Adrenal gland (tissue), 9 donors: ENCODE measurements at regions not wholly inside any gene's neighbourhood (a gene's known extent, or its start where the extent isn't known, plus 50 kb on each side); places are given as distances from the start of the nearest gene placed in this dataset.
"Not testable (repeated sequence)": the region's sequence is repeated elsewhere in the genome, so short reads cannot be mapped to it uniquely, and the experiment has no call there.

Experiments
- DNase-seq, 7 donors: peaks; one replicate each; pipeline ENCODE4 v3.0.0-alpha.2; 2019 to 2020
- H3K27ac ChIP-seq, 5 donors: fragments of 200-600 bp; sonication (generic) in 4 of 5; 1 replicate in 3 of 5; 2 replicates in 2 of 5; pipeline versions ENCODE4 v1.5.1 to v1.8.0; 2016 to 2020; ENCODE audit warnings: mild to moderate bottlenecking in 1 of 5
- H3K27me3 ChIP-seq: fragments of 200-600 bp; 2 replicates; pipeline ENCODE4 v1.8.0; 2021
- H3K36me3 ChIP-seq, 2 donors: fragments of 200-600 bp; replicated peaks in 1 of 2; 1 replicate in 1 of 2; 2 replicates in 1 of 2; pipeline versions ENCODE4 v1.5.1 to v1.8.0; 2018 to 2022
- H3K4me1 ChIP-seq, 2 donors: fragments of 200-600 bp; replicated peaks in 1 of 2; 1 replicate in 1 of 2; 2 replicates in 1 of 2; pipeline versions ENCODE4 v1.5.1 to v1.8.0; 2018 to 2021
- H3K4me3 ChIP-seq, 4 donors: fragments of 200-600 bp; sonication (generic) in 3 of 4; one replicate each; pipeline ENCODE4 v1.5.1; 2016 to 2018
- H3K9me3 ChIP-seq, 3 donors: fragments of 200-600 bp; sonication (generic) in 1 of 3; replicated peaks in 1 of 3; 1 replicate in 2 of 3; 2 replicates in 1 of 3; pipeline versions ENCODE4 v1.5.1 to v1.8.0; 2016 to 2021
- CTCF ChIP-seq, 6 experiments: fragments of 450-650 bp in 4 of 6; fragments of 200-600 bp in 2 of 6; sonication (generic) in 1 of 6; IDR thresholded peaks; 1 replicate in 5 of 6; 2 replicates in 1 of 6; pipeline versions ENCODE4 v1.5.1 to v1.8.0; 2016 to 2021; ENCODE audit warnings: antibody characterized with exemption in 6 of 6, mild to moderate bottlenecking in 2 of 6, moderate library complexity in 1 of 6
- POLR2A ChIP-seq, 2 donors: fragments of 450-650 bp; IDR thresholded peaks; one replicate each; pipeline ENCODE4 v1.6.1; 2017; ENCODE audit warnings: antibody characterized with exemption in 2 of 2, mild to moderate bottlenecking in 2 of 2, moderate library complexity in 1 of 2
- WGBS, 4 donors: extraction: QIAGEN DNeasy Blood & Tissue Kit in 2 of 4; methylation state at CpG; one replicate each; pipeline versions ENCODE4 v1.1.5 to v1.1.7; 2013 to 2017; 5-methylcytosine and 5-hydroxymethylcytosine counted together
- intact Hi-C, 2 donors: fragments of 100-400 bp; cut with DNase I; formaldehyde crosslinking; loops; one replicate each; pipeline versions ENCODE4 v1.14.1 to v1.15.0; 2022 to 2023
- donor health status: healthy with polysubstance abuse.
- donor health status: Bipolar disorder and iron deficiency.
- donor health status: DM: yes; HTN: yes; CAD: no.
- donor health status: DM: no; HTN: no; CAD: no.
- donor health status: DM: no; HTN: no; CAD: no.

DNA sequence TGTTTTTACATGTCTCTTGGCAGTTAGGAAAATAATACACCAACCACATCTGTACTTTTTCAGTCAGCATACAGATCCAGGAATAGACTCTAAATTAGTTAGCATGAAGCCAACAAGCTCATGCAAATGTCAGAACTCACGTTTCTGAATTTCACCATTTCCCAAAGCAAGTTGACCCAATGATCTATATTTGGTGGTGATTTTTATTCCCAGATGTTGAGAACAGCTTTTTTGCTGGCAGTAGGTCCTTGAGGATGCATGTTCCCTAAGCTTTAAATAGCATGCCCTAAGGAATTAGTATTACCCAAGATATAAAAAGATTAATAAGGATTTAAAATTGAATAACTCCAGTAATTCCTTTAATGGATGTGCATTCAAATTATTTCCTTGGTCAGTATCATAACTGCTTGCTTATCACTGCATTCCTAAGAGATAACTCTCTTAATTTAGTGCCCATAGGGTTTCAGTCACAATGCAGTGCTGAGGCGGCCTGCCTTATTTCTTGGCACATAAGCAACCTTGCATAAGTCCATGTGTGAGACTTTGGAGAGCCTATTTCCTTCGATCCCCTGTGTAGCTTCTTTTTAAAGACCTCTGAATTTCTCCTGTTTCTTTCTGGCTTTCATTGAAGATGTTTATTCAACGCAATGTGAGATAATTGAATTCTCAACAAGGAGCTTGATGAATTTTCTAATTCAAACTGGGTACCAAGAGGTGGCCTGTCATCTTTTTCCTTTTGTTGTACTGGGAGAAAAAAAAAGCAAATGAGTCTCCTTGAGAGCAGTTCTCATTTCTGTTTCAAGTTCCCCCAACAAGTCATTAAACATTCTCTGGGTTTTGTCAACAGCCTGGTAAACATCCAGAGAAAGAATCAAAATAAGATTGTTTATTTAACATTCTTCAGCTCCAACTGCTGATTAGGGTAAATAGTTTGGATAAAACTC, 135.3 kb upstream of the MEOX2 start:
- Histone ChIP-seq H3K27me3 (no peaks in the 10 kb centered on the region), H3K27ac (no peak overlapping the region), H3K4me1 (no peaks in the 10 kb centered on the region), H3K9me3 (peaks cover 0 to 3% (median 0%) of the 10 kb centered on the region in 3 donors), H3K36me3 (no peaks in the 10 kb centered on the region), H3K4me3 (no peak overlapping the region)
- no peak for DNase-seq
- intact Hi-C loops: no loop called here
- WGBS, 4 donors: 59 to 67% (median 66%) methylated on average over 4 of the region's 4 CpGs
- TF ChIP-seq POLR2A (IDR thresholded peaks at IDR 0.05) (no peak), CTCF (IDR thresholded peaks at IDR 0.05) (no peak)

DNA sequence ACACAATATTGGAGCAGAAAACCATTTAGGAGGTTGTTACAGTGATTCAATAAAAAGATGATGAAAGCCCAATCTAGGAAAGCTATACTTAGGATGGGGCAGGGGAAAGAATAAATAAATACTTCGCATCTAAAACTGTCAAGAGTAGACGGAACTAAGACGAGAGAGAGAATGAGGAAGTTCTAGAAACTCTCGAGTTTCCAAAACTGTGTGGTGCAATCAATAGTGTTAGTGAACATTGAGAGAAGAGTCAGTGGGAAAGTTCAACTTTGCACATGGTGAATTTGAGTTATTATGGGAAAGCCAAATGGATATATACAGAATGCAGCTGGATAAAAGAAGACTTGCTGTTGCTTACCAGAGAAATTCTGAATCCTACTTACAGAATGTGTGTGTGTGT, 133.8 kb upstream of the MEOX2 start:
- Histone ChIP-seq H3K4me1 (no peaks in the 10 kb centered on the region), H3K9me3 (peaks cover 0 to 3% (median 0%) of the 10 kb centered on the region in 3 donors), H3K36me3 (no peaks in the 10 kb centered on the region), H3K4me3 (no peak overlapping the region), H3K27ac (no peak overlapping the region), H3K27me3 (no peaks in the 10 kb centered on the region)
- intact Hi-C loops: no loop called here
- DNase-seq: no peak
- TF ChIP-seq POLR2A (IDR thresholded peaks at IDR 0.05) (no peak), CTCF (IDR thresholded peaks at IDR 0.05) (no peak)
- 58 to 66% (median 61%) methylated on average over 4 of the region's 4 CpGs for WGBS, 4 donors

DNA sequence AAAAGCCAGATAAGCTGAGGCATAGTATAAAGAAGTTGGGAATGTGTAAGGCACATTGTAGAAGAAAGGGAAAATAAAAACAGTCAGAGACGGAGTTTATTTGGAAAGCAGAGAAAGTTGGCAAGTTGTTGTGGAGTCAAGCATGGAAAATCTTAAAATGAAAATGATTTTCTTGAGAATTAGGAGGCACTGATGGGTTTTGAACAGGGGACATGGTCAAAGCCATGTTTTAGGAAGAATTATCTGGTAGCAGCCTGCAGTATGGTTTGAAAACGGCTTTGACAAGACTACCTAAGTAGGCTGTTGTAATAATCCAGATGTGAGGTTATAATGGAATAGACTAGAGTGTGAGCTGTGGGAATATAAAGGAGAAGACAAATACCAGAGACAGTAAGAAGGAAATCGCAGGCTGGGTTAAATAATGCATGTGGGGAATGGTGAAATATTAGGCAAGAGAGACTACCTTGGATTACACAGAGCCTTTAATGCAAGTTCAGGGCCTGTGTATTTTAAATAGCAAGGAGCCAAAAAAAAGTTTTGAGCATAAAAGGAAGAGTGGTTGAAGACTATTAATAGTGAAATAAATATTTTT, 130.4 kb upstream of the MEOX2 start:
- Histone ChIP-seq H3K4me1 (no peaks in the 10 kb centered on the region), H3K36me3 (no peaks in the 10 kb centered on the region), H3K27me3 (no peaks in the 10 kb centered on the region), H3K4me3 (no peak overlapping the region), H3K27ac (no peak overlapping the region), H3K9me3 (no peaks in the 10 kb centered on the region)
- intact Hi-C loops: no loop called here
- no peak for DNase-seq
- TF ChIP-seq POLR2A (IDR thresholded peaks at IDR 0.05): no peak
- TF ChIP-seq CTCF (IDR thresholded peaks at IDR 0.05): no peak
- WGBS, 4 donors: 61 to 69% (median 65%) methylated on average over 3 of the region's 3 CpGs

- no peak overlapping the region for H3K4me3 ChIP-seq
- no peaks in the 10 kb centered on the region for H3K9me3 ChIP-seq
- no peak overlapping the region for H3K27ac ChIP-seq
- no peaks in the 10 kb centered on the region for H3K27me3 ChIP-seq
- DNase-seq: no peak
- intact Hi-C loops: no loop called here
- TF ChIP-seq CTCF (IDR thresholded peaks at IDR 0.05): no peak
- no peak for TF ChIP-seq POLR2A (IDR thresholded peaks at IDR 0.05)
- H3K4me1 ChIP-seq: no peaks in the 10 kb centered on the region
- WGBS, 4 donors: 95 to 97% (median 97%) methylated on average over 1 of the region's 1 CpG
- no peaks in the 10 kb centered on the region for H3K36me3 ChIP-seq
Measured at GRCh38 chr7:15813448-15813847, 127.0 kb upstream of the MEOX2 start.

GRCh38 chr7:15810383-15810782, 123.9 kb upstream of the MEOX2 start:
- H3K27me3 ChIP-seq, H3K4me1 ChIP-seq, intact Hi-C loops, H3K9me3 ChIP-seq, DNase-seq, H3K4me3 ChIP-seq, H3K36me3 ChIP-seq, H3K27ac ChIP-seq: not testable (repeated sequence)
- WGBS, 4 donors: 57 to 69% (median 60%) methylated on average over 1 of the region's 1 CpG

- not testable (repeated sequence) for DNase-seq
Measured at GRCh38 chr7:15809936-15810335, 123.5 kb upstream of the MEOX2 start.

More at GRCh38 chr7:15809936-15810335, 123.5 kb upstream of the MEOX2 start:
- H3K27ac ChIP-seq, H3K4me1 ChIP-seq, intact Hi-C loops, H3K9me3 ChIP-seq, H3K36me3 ChIP-seq, H3K4me3 ChIP-seq, H3K27me3 ChIP-seq: not testable (repeated sequence)
- 67 to 88% (median 77%) methylated on average over 1 of the region's 1 CpG for WGBS, 4 donors
